T-cell (primary cell): ENCODE measurements at regions not wholly inside any gene's neighbourhood (a gene's known extent, or its start where the extent isn't known, plus 50 kb on each side); places are given as distances from the start of the nearest gene placed in this dataset.
A peak's percentile ranks its signal among the peaks of the same experiment; 100 is the strongest.

Source experiments
- ATAC-seq, 4 experiments: fragments of 200-7000 bp in 3 of 4; fragments of 150-1000 bp in 1 of 4; cut with Tn5 transposase; replicated peaks in 1 of 4; 1 replicate in 3 of 4; 2 replicates in 1 of 4; pipeline ENCODE4 v1.10.0; 2021; ENCODE audit warnings: moderate library complexity in 3 of 4, mild to moderate bottlenecking in 2 of 4, moderate number of reproducible peaks in 1 of 4
- CTCF ChIA-PET, 2 donors: fragments of 300-600 bp; sonication (Branson Sonifier 250); formaldehyde crosslinking; loops; one replicate each; lab custom pipeline; 2022; ENCODE audit warnings: antibody characterized with exemption in 2 of 2; lab: Charles Lee
- POLR2A ChIA-PET, 2 donors: fragments of 300-600 bp; sonication (Branson Sonifier 250); formaldehyde crosslinking; loops; one replicate each; lab custom pipeline; 2022; ENCODE audit warnings: antibody characterized with exemption in 2 of 2; lab: Charles Lee
- DNase-seq, 35 experiments: peaks; one replicate each; pipeline versions ENCODE4 v3.0.0 to v3.0.0-alpha.2; 2013 to 2023
- H3K27ac ChIP-seq: one replicate; pipeline ENCODE4 v1.5.1; 2013; ENCODE audit warnings: low read length
- H3K27me3 ChIP-seq, 2 experiments: replicated peaks in 1 of 2; 1 replicate in 1 of 2; 2 replicates in 1 of 2; pipeline versions ENCODE4 v1.6.1 to v1.7.0; 2013; ENCODE audit warnings: low read length in 1 of 2, mixed read lengths in 1 of 2; ENCODE audit not compliant: control insufficient read depth in 2 of 2, insufficient read depth in 2 of 2; ENCODE audit errors: extremely low read depth in 1 of 2
- H3K36me3 ChIP-seq, 2 donors: 1 replicate in 1 of 2; 2 replicates in 1 of 2; pipeline versions ENCODE4 v1.6.1 to v1.7.0; 2013; ENCODE audit warnings: low read length in 1 of 2; ENCODE audit not compliant: control insufficient read depth in 2 of 2, insufficient read depth in 1 of 2; ENCODE audit errors: extremely low read depth in 1 of 2
- H3K4me1 ChIP-seq, 2 experiments: 1 replicate in 1 of 2; 2 replicates in 1 of 2; pipeline versions ENCODE4 v1.6.1 to v1.7.0; 2013; ENCODE audit warnings: low read length in 2 of 2, mixed read lengths in 1 of 2; ENCODE audit not compliant: insufficient read depth in 2 of 2, control insufficient read depth in 1 of 2; ENCODE audit errors: extremely low read depth in 1 of 2
- H3K4me3 ChIP-seq, 2 donors: 1 replicate in 1 of 2; 2 replicates in 1 of 2; pipeline versions ENCODE4 v1.5.1 to v1.7.0; 2013; ENCODE audit warnings: mild to moderate bottlenecking in 2 of 2, low read length in 1 of 2, moderate library complexity in 1 of 2; ENCODE audit not compliant: control insufficient read depth in 1 of 2; ENCODE audit errors: extremely low read depth in 1 of 2
- H3K9me3 ChIP-seq: 2 replicates; pipeline ENCODE4 v1.7.0; 2013
- H3K27ac Mint-ChIP-seq, 2 donors: one replicate each; pipeline ENCODE4 v1.8.0; 2020 to 2021; ENCODE audit warnings: mild to moderate bottlenecking in 2 of 2, mixed read lengths in 2 of 2
- H3K27me3 Mint-ChIP-seq, 2 donors: one replicate each; pipeline ENCODE4 v1.8.0; 2021 to 2022; ENCODE audit warnings: mixed read lengths in 2 of 2
- H3K36me3 Mint-ChIP-seq: one replicate; pipeline ENCODE4 v1.8.0; 2021; ENCODE audit warnings: mixed read lengths
- H3K4me1 Mint-ChIP-seq, 3 donors: one replicate each; pipeline ENCODE4 v1.8.0; 2020 to 2022; ENCODE audit warnings: mixed read lengths in 3 of 3, mild to moderate bottlenecking in 1 of 3
- H3K4me3 Mint-ChIP-seq, 3 donors: one replicate each; pipeline ENCODE4 v1.8.0; 2020 to 2022; ENCODE audit warnings: mild to moderate bottlenecking in 3 of 3, mixed read lengths in 3 of 3, moderate library complexity in 3 of 3
- H3K9me3 Mint-ChIP-seq, 3 donors: one replicate each; pipeline ENCODE4 v1.8.0; 2020 to 2022; ENCODE audit warnings: mixed read lengths in 3 of 3
- WGBS: methylation state at CpG from one replicate; pipeline ENCODE4 v1.1.5; 2013; ENCODE audit warnings: missing lambda C conversion rate; ENCODE audit not compliant: insufficient coverage; 5-methylcytosine and 5-hydroxymethylcytosine counted together

DNA sequence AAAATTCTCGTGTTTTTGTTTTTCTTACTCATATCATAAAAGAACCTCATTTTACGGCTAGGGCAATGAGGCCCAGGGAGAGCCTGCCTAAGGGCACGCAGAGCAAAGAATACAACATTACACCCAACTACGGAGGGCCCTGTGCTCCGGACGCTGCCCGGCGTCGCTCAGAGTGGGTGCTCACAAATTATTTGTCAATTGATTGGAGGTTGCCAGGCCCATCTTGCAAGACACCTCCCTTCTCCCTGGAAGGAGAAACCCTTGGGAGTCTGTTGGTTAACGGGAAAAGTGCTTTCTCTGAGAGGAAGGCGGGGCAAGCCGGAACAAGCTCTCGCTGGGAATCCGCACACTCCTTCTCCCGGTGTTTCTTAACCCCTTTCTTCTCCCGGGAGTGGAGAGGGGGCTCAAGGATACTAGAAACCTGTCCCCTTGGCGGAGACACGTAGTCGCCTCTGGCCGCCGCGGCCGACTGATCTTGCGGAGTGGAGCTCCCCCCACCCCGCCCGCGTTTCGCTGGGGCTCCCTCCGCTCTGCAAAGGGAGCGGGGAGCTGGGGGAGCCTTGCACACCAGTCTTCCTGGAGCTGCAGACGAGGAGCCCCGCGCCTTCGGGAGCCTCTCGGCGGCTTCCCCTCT, 599.3 kb upstream of the SGCD start:
- DNase-seq (no peak), ATAC-seq (no peak)
- H3K9me3 Mint-ChIP-seq, result no peaks in the 10 kb centered on the region
- Histone ChIP-seq H3K36me3 (no peaks in the 10 kb centered on the region), H3K27me3 (peaks cover 24 to 40% of the 10 kb centered on the region in 2 experiments), H3K4me3 (no peak overlapping the region), H3K27ac (no peak overlapping the region), H3K4me1 (peaks cover 0 to 20% of the 10 kb centered on the region in 2 experiments), H3K9me3 (peaks cover 3% of the 10 kb centered on the region)
- WGBS, result 10% methylated on average over 24 of the region's 36 CpGs
- H3K27me3 Mint-ChIP-seq, result peaks cover 56 to 57% of the 10 kb centered on the region in 2 donors
- POLR2A ChIA-PET, result interaction anchor here in 1 of 2 donors (0.6 kb wide), 1 partner anchor 123 kb away, joined by 3 read pairs; no protein-coding TSS in a partner anchor
- H3K27ac Mint-ChIP-seq, result no peak overlapping the region
- H3K4me3 Mint-ChIP-seq, result no peak overlapping the region
- no peaks in the 10 kb centered on the region for H3K36me3 Mint-ChIP-seq
- CTCF ChIA-PET, result no interaction called here
- H3K4me1 Mint-ChIP-seq, result peaks cover 0 to 10% (median 2%) of the 10 kb centered on the region in 3 donors

DNA sequence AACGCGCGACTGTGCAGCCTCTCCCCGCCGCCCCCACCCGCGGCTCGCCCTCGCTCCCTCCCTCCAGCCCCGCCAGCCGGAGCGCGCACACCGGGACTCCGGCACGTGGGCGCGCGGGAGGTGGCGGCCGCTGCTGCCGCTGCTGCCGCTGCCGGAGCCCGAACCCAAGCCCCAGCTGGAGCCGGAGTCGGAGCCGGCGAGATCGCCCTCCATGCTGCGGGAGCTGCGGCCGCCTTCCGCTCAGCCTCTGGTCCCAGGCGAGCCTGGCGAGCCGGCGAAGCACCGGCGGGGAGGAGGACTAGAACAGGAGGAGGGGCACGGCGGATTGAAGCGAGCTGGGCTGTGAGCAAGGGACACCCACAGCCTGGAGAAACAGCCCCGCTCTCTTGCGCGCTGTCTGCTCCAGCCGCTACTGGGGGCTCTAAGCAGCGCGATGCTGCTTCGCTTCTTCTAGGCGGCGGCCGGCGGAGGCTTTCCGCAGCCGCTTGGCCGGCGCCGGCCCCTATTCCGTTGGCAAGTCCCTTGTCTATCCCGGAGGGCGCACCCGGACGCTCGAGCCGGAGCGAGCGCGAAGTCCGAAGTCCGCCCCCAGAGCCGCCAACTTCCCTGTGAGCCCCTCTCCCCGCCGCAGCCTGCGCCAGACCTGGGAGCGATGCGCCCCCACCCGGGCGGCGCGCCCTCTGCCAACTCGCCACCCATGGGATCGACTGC, 598.7 kb upstream of the SGCD start:
- ChIA-PET CTCF (no interaction called here), POLR2A (no interaction called here)
- ATAC-seq (peak in 1 of 4 experiments; percentile 37), DNase-seq (peak in 9 of 35 experiments; percentile 2 to 38 (median 8))
- H3K27me3 Mint-ChIP-seq, result peaks cover 60 to 61% of the 10 kb centered on the region in 2 donors
- Histone ChIP-seq H3K36me3 (no peaks in the 10 kb centered on the region), H3K27me3 (peaks cover 24 to 40% of the 10 kb centered on the region in 2 experiments), H3K4me1 (peaks cover 0 to 20% of the 10 kb centered on the region in 2 experiments), H3K27ac (no peak overlapping the region), H3K4me3 (peak overlapping the region in 1 of 2 donors; percentile 27), H3K9me3 (peaks cover 3% of the 10 kb centered on the region)
- H3K9me3 Mint-ChIP-seq, result no peaks in the 10 kb centered on the region
- H3K4me1 Mint-ChIP-seq, result peaks cover 0 to 10% (median 2%) of the 10 kb centered on the region in 3 donors
- WGBS, result 5% methylated on average over 83 of the region's 83 CpGs
- H3K36me3 Mint-ChIP-seq, result no peaks in the 10 kb centered on the region
- H3K27ac Mint-ChIP-seq, result no peak overlapping the region
- no peak overlapping the region for H3K4me3 Mint-ChIP-seq

DNA sequence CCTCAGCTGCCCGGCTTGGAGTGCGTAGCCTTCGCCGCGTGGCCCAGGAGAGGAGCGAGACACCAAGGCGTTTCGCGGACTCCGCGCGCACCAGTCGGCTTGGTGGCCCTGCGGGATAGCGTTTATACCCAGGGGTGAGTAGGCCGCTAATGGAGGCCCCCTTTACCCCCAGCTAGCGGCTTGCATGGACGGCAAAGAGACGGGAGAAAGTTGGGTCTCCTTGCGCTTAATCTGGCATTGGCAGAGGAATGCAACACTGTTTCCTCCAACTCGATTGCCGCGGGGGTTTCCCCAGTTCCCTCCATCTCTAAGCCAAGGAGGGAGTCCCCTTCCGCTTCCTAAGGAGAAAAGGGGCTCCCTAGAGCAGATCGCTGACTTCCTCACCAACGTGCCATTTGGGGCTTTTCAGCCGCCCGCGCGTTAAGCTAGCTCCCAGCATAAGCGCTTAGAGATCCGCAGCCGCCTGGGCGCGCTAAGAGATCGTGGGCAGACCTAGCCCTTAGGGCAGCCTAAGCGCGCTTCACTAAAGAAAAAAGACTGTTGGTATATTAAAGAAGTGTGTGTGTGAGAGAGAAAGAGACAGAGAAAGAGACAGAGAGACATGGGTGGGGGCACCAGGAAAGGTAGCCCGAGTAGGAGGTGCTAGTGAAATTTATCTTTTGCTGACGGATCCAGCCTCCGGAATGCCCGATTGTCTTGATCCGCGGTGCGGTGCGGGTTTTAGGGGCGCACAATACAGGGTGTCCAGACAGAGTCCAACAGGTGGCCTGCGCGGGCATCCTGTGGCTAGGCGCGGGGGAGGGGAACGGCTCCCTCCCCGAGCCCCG, 597.9 kb upstream of the SGCD start:
- H3K9me3 Mint-ChIP-seq, result no peaks in the 10 kb centered on the region
- no peaks in the 10 kb centered on the region for H3K36me3 Mint-ChIP-seq
- peaks cover 0 to 20% of the 10 kb centered on the region in 2 experiments for H3K4me1 ChIP-seq
- H3K9me3 ChIP-seq, result peaks cover 3% of the 10 kb centered on the region
- H3K27me3 Mint-ChIP-seq, result peaks cover 56 to 59% of the 10 kb centered on the region in 2 donors
- ChIA-PET CTCF (no interaction called here), POLR2A (interaction anchor here in 1 of 2 donors (0.5 kb wide), 1 partner anchor 62 kb away, joined by 3 read pairs; no protein-coding TSS in a partner anchor)
- peak overlapping the region in 1 of 2 donors; percentile 27 for H3K4me3 ChIP-seq
- H3K27me3 ChIP-seq, result peaks cover 24 to 40% of the 10 kb centered on the region in 2 experiments
- H3K4me3 Mint-ChIP-seq, result peak overlapping the region; percentile 33 to 43 (median 42)
- H3K27ac ChIP-seq, result no peak overlapping the region
- no peak overlapping the region for H3K27ac Mint-ChIP-seq
- no peak for ATAC-seq
- H3K4me1 Mint-ChIP-seq, result peaks cover 0 to 10% (median 2%) of the 10 kb centered on the region in 3 donors
- WGBS, result 11% methylated on average over 49 of the region's 54 CpGs
- peak in 4 of 35 experiments; percentile 1 to 25 (median 15) for DNase-seq
- H3K36me3 ChIP-seq, result no peaks in the 10 kb centered on the region

DNA sequence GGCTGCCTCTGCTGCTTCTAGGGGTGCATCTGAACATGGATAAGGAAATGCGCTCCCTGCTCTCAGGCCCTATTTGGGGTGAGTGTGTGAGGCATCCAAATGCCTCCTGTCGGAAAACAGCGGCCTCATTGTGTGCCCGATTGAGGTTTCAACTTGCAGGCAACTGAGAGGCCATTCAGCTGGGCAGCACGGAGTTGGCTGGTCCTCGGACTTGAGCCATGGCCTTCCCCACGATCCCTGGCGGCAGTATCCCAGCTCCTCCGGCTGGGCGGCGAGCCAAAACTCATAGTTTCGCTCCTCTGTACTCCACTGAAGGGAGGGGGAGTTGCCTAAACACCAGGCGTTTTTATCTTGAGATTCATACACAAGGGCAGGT, 597.3 kb upstream of the SGCD start:
- Histone ChIP-seq H3K27me3 (peaks cover 24 to 40% of the 10 kb centered on the region in 2 experiments), H3K4me3 (no peak overlapping the region), H3K27ac (no peak overlapping the region), H3K4me1 (peaks cover 0 to 20% of the 10 kb centered on the region in 2 experiments), H3K36me3 (no peaks in the 10 kb centered on the region), H3K9me3 (peaks cover 3% of the 10 kb centered on the region)
- ChIA-PET CTCF (no interaction called here), POLR2A (interaction anchor here in 1 of 2 donors (0.5 kb wide), 1 partner anchor 62 kb away, joined by 3 read pairs; no protein-coding TSS in a partner anchor)
- Mint-ChIP-seq H3K9me3 (no peaks in the 10 kb centered on the region), H3K27me3 (peaks cover 62% of the 10 kb centered on the region in 2 donors), H3K4me1 (peaks cover 0 to 10% (median 2%) of the 10 kb centered on the region in 3 donors), H3K36me3 (no peaks in the 10 kb centered on the region), H3K4me3 (peak overlapping the region in 1 of 3 donors; percentile 5), H3K27ac (no peak overlapping the region)
- 17% methylated on average over 9 of the region's 13 CpGs for WGBS
- no peak for ATAC-seq
- no peak for DNase-seq

DNA sequence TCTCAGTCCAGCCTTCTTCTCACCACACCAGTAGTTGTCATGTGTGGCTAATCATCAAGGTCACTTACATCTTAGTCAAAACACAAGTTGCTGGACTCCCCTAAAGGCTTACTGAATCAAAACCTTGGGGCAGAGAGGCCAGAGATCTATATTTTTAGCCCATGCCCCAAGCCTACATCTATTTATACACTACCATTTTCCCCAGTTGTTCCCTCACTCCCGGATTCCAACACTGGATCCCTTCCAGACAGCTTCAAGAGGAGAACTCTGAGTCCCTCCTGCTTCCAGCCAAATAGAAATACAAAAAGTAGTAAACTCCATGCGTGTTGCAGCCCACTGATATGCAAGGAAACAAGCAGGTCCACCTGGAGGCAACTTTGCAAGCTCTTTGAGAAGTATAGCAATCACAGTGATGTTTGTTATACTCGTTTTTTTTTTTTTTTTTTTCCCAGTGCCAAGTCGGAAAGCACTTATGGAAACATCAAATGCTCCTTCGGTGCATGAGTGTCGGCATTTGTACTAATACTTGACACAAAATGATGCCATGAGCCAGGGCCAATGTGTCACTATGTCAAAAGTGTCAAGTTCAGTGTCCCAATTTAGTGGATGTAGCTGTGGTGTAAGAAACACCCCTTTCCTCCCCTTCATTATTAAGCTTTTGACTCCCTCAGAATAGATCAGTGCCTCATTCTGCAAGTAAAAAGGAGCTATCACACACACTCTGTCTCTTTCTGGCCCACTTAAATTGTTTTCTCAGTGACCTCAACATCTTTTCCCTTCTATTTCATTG, 594.2 kb upstream of the SGCD start:
- no peak overlapping the region for H3K4me3 Mint-ChIP-seq
- H3K36me3 ChIP-seq, result no peaks in the 10 kb centered on the region
- WGBS, result 50% methylated on average over 1 of the region's 6 CpGs
- DNase-seq, result no peak
- ChIA-PET CTCF (interaction anchor here in 1 of 2 donors (0.6 kb wide), 1 partner anchor 61 kb away, joined by 5 read pairs; no protein-coding TSS in a partner anchor), POLR2A (no interaction called here)
- H3K27ac ChIP-seq, result no peak overlapping the region
- no peak overlapping the region for H3K4me3 ChIP-seq
- H3K27me3 Mint-ChIP-seq, result peaks cover 34 to 48% of the 10 kb centered on the region in 2 donors
- H3K9me3 ChIP-seq, result no peaks in the 10 kb centered on the region
- H3K4me1 ChIP-seq, result peaks cover 0 to 16% of the 10 kb centered on the region in 2 experiments
- no peak for ATAC-seq
- no peak overlapping the region for H3K27ac Mint-ChIP-seq
- no peaks in the 10 kb centered on the region for H3K36me3 Mint-ChIP-seq
- H3K9me3 Mint-ChIP-seq, result no peaks in the 10 kb centered on the region
- peaks cover 0 to 10% (median 2%) of the 10 kb centered on the region in 3 donors for H3K4me1 Mint-ChIP-seq
- H3K27me3 ChIP-seq, result peaks cover 7 to 30% of the 10 kb centered on the region in 2 experiments
